Peyer's patch (tissue), 4 donors: ENCODE measurements at regions not wholly inside any gene's neighbourhood (a gene's known extent, or its start where the extent isn't known, plus 50 kb on each side); places are given as distances from the start of the nearest gene placed in this dataset.

Experiments used
- CTCF ChIP-seq, 6 experiments: fragments of 450-650 bp in 4 of 6; fragments of 200-600 bp in 2 of 6; sonication (generic) in 1 of 6; IDR thresholded peaks; one replicate each; pipeline ENCODE4 v1.5.1; 2017 to 2019; ENCODE audit warnings: antibody characterized with exemption in 6 of 6, mild to moderate bottlenecking in 3 of 6, moderate library complexity in 1 of 6
- POLR2A ChIP-seq, 2 donors: fragments of 450-650 bp; IDR thresholded peaks; one replicate each; pipeline ENCODE4 v1.5.1; 2017; ENCODE audit warnings: antibody characterized with exemption in 2 of 2, mild to moderate bottlenecking in 2 of 2, moderate library complexity in 2 of 2

GRCh38 chr22:25395468-25395867 is 169.0 kb upstream of the GRK3 start:
- TF ChIP-seq CTCF (IDR thresholded peaks at IDR 0.05) (no peak), POLR2A (IDR thresholded peaks at IDR 0.05) (no peak)
